ENCODE measurements at regions not wholly inside any gene's neighbourhood (a gene's known extent, or its start where the extent isn't known, plus 50 kb on each side); places are given as distances from the start of the nearest gene placed in this dataset.

- TF ChIP-seq CTCF (IDR thresholded peaks at IDR 0.05), result no peak
- Histone ChIP-seq H3K4me1 (ENCODE audit: control insufficient read depth, insufficient read depth, low read length) (no peaks in the 10 kb centered on the region), H3K27me3 (ENCODE audit: control insufficient read depth, insufficient read depth, low read length) (no peaks in the 10 kb centered on the region), H3K36me3 (ENCODE audit: control insufficient read depth, insufficient read depth, low read length) (no peaks in the 10 kb centered on the region), H3K27ac (ENCODE audit: low read length) (no peak overlapping the region), H3K9me3 (ENCODE audit: control insufficient read depth, insufficient read depth, low read length) (no peaks in the 10 kb centered on the region), H3K4me3 (ENCODE audit: low read length) (no peak overlapping the region)
- Mint-ChIP-seq H3K4me3 (no peak overlapping the region), H3K9me3 (peaks cover 4 to 5% of the 10 kb centered on the region in 2 donors), H3K36me3 (no peaks in the 10 kb centered on the region), H3K27me3 (ENCODE audit: low read depth in 2 of 2) (no peaks in the 10 kb centered on the region), H3K27ac (no peak overlapping the region), H3K4me1 (no peaks in the 10 kb centered on the region)
- intact Hi-C loops (cut with micrococcal nuclease), result no loop called here
- no peak for ATAC-seq
- WGBS (ENCODE audit: insufficient coverage), result 78% methylated on average over 2 of the region's 2 CpGs
- DNase-seq, result no peak
Measured at GRCh38 chr17:72177738-72178137, 56.9 kb downstream of the SOX9 start.

GRCh38 chr17:72182371-72182873 is 61.6 kb downstream of the SOX9 start:
- no peak for ATAC-seq
- H3K36me3 Mint-ChIP-seq, result no peaks in the 10 kb centered on the region
- no peak overlapping the region for H3K27ac Mint-ChIP-seq
- no peak for TF ChIP-seq CTCF (IDR thresholded peaks at IDR 0.05)
- H3K36me3 ChIP-seq (ENCODE audit: control insufficient read depth, insufficient read depth, low read length), result no peaks in the 10 kb centered on the region
- H3K9me3 ChIP-seq (ENCODE audit: control insufficient read depth, insufficient read depth, low read length), result no peaks in the 10 kb centered on the region
- H3K4me1 ChIP-seq (ENCODE audit: control insufficient read depth, insufficient read depth, low read length), result no peaks in the 10 kb centered on the region
- intact Hi-C loops (cut with micrococcal nuclease), result loop anchor here (10.0 kb wide), 1 partner anchor 48 kb away; no protein-coding TSS in a partner anchor
- no peak overlapping the region for H3K4me3 Mint-ChIP-seq
- H3K4me3 ChIP-seq (ENCODE audit: low read length), result no peak overlapping the region
- H3K9me3 Mint-ChIP-seq, result peaks cover 4 to 5% of the 10 kb centered on the region in 2 donors
- no peak overlapping the region for H3K27ac ChIP-seq (ENCODE audit: low read length)
- H3K27me3 ChIP-seq (ENCODE audit: control insufficient read depth, insufficient read depth, low read length), result no peaks in the 10 kb centered on the region
- no peak for DNase-seq
- WGBS (ENCODE audit: insufficient coverage), result 55% methylated on average over 2 of the region's 2 CpGs
- H3K27me3 Mint-ChIP-seq (ENCODE audit: low read depth in 2 of 2), result no peaks in the 10 kb centered on the region
- no peaks in the 10 kb centered on the region for H3K4me1 Mint-ChIP-seq

- TF ChIP-seq CTCF (IDR thresholded peaks at IDR 0.05), result no peak
- ATAC-seq, result no peak
- no peaks in the 10 kb centered on the region for H3K27me3 Mint-ChIP-seq (ENCODE audit: low read depth in 2 of 2)
Measured at GRCh38 chr17:72183194-72183685, 62.4 kb downstream of the SOX9 start.

GRCh38 chr17:72184805-72185204 is 64.0 kb downstream of the SOX9 start:
- ATAC-seq (no peak), DNase-seq (no peak)
- no peak overlapping the region for H3K4me3 ChIP-seq (ENCODE audit: low read length)
- Mint-ChIP-seq H3K9me3 (peaks cover 4 to 5% of the 10 kb centered on the region in 2 donors), H3K27me3 (ENCODE audit: low read depth in 2 of 2) (no peaks in the 10 kb centered on the region), H3K4me3 (no peak overlapping the region), H3K36me3 (no peaks in the 10 kb centered on the region), H3K4me1 (no peaks in the 10 kb centered on the region), H3K27ac (no peak overlapping the region)
- 96% methylated on average over 6 of the region's 6 CpGs for WGBS (ENCODE audit: insufficient coverage)
- H3K27ac ChIP-seq (ENCODE audit: low read length), result no peak overlapping the region
- no peaks in the 10 kb centered on the region for H3K4me1 ChIP-seq (ENCODE audit: control insufficient read depth, insufficient read depth, low read length)
- H3K9me3 ChIP-seq (ENCODE audit: control insufficient read depth, insufficient read depth, low read length), result no peaks in the 10 kb centered on the region
- intact Hi-C loops (cut with micrococcal nuclease), result loop anchor here (10.0 kb wide), 1 partner anchor 50 kb away; no protein-coding TSS in a partner anchor
- no peaks in the 10 kb centered on the region for H3K36me3 ChIP-seq (ENCODE audit: control insufficient read depth, insufficient read depth, low read length)
- TF ChIP-seq CTCF (IDR thresholded peaks at IDR 0.05), result no peak
- H3K27me3 ChIP-seq (ENCODE audit: control insufficient read depth, insufficient read depth, low read length), result no peaks in the 10 kb centered on the region

More at GRCh38 chr17:72183194-72183685, 62.4 kb downstream of the SOX9 start:
- no peak overlapping the region for H3K4me3 Mint-ChIP-seq
- H3K9me3 ChIP-seq (ENCODE audit: control insufficient read depth, insufficient read depth, low read length), result no peaks in the 10 kb centered on the region
- peaks cover 4 to 5% of the 10 kb centered on the region in 2 donors for H3K9me3 Mint-ChIP-seq
- DNase-seq, result no peak
- no peak overlapping the region for H3K27ac ChIP-seq (ENCODE audit: low read length)
- no peaks in the 10 kb centered on the region for H3K4me1 ChIP-seq (ENCODE audit: control insufficient read depth, insufficient read depth, low read length)
- H3K27ac Mint-ChIP-seq, result no peak overlapping the region
- no peaks in the 10 kb centered on the region for H3K36me3 Mint-ChIP-seq
- H3K36me3 ChIP-seq (ENCODE audit: control insufficient read depth, insufficient read depth, low read length), result no peaks in the 10 kb centered on the region
- no peak overlapping the region for H3K4me3 ChIP-seq (ENCODE audit: low read length)
- H3K27me3 ChIP-seq (ENCODE audit: control insufficient read depth, insufficient read depth, low read length), result no peaks in the 10 kb centered on the region
- intact Hi-C loops (cut with micrococcal nuclease), result loop anchor here (10.0 kb wide), 1 partner anchor 48 kb away; no protein-coding TSS in a partner anchor
- H3K4me1 Mint-ChIP-seq, result no peaks in the 10 kb centered on the region
- WGBS (ENCODE audit: insufficient coverage), result 90% methylated on average over 4 of the region's 4 CpGs

Data from natural killer cell (primary cell).